WI38 (cell line): ENCODE measurements at regions not wholly inside any gene's neighbourhood (a gene's known extent, or its start where the extent isn't known, plus 50 kb on each side); places are given as distances from the start of the nearest gene placed in this dataset.

Experiments used
- H3K4me3 ChIP-seq: 2 replicates; pipeline ENCODE4 v1.5.1; 2011; ENCODE audit warnings: low read depth, mild to moderate bottlenecking, control low read depth, low read length
- CTCF ChIP-seq: IDR thresholded peaks from 2 replicates; pipeline ENCODE4 v1.5.1; 2012; ENCODE audit warnings: low read depth, mild to moderate bottlenecking, control low read depth, low read length

GRCh38 chr2:43019025-43019367, 207.4 kb downstream of the ZFP36L2 start:
- no peak for TF ChIP-seq CTCF
- no peak overlapping the region for H3K4me3 ChIP-seq

- TF ChIP-seq CTCF, result no peak
Measured at GRCh38 chr2:43018179-43019024, 208.0 kb downstream of the ZFP36L2 start.

GRCh38 chr2:43013821-43014345, 212.5 kb downstream of the ZFP36L2 start:
- no peak for TF ChIP-seq CTCF
- H3K4me3 ChIP-seq, result no peak overlapping the region

More at GRCh38 chr2:43018179-43019024, 208.0 kb downstream of the ZFP36L2 start:
- H3K4me3 ChIP-seq, result no peak overlapping the region

- TF ChIP-seq CTCF, result no peak
- no peak overlapping the region for H3K4me3 ChIP-seq
Measured at GRCh38 chr2:43012966-43013365, 213.4 kb downstream of the ZFP36L2 start.

GRCh38 chr2:43011158-43011491, 215.3 kb downstream of the ZFP36L2 start:
- H3K4me3 ChIP-seq, result no peak overlapping the region
- no peak for TF ChIP-seq CTCF

- TF ChIP-seq CTCF, result no peak
- no peak overlapping the region for H3K4me3 ChIP-seq
Measured at GRCh38 chr2:43010438-43011157, 215.8 kb downstream of the ZFP36L2 start.

GRCh38 chr2:43009448-43009847, 217.0 kb downstream of the ZFP36L2 start:
- TF ChIP-seq CTCF, result no peak
- H3K4me3 ChIP-seq, result no peak overlapping the region
